ENCODE measurements at regions not wholly inside any gene's neighbourhood (a gene's known extent, or its start where the extent isn't known, plus 50 kb on each side); places are given as distances from the start of the nearest gene placed in this dataset.

DNA sequence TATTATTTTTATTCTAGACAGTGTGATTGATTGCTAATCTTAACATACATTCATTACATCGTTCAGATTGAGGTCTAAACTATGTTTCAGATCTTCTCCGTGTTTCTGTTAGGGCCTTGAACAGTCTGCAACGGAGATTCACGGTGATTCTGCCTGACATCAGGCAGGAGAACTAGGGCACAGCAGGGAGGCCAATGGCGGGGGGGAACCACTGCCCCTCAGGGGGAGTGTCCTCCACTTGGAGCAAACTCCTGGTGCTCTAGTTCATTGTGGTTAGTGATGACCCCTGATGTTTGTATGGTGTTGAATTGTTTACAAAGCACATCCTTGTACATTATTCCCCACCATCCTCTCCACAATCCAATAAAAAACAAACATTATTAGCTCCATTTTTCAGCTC is 173.5 kb downstream of the ZNF608 start:
- no peaks in the 10 kb centered on the region for H3K27me3 ChIP-seq (replicated peaks in 1 of 4; ENCODE audit: control insufficient read depth in 3 of 4, extremely low read depth in 1 of 4, insufficient read depth in 3 of 4, low read length in 3 of 4)
- H3K36me3 ChIP-seq (ENCODE audit: control insufficient read depth in 2 of 4, insufficient read depth in 4 of 4, low read length in 3 of 4): no peaks in the 10 kb centered on the region
- H2BK5ac ChIP-seq (ENCODE audit: low read depth, low read length): no peak overlapping the region
- ChIA-PET CTCF (ENCODE audit: partially characterized antibody) (interaction anchor here (1.5 kb wide), 1 partner anchor 100 kb away, joined by 3 read pairs; no protein-coding TSS in a partner anchor), POLR2A (ENCODE audit: partially characterized antibody) (no interaction called here)
- H2BK12ac ChIP-seq (ENCODE audit: low read depth, low read length): no peak overlapping the region; the same call in 1 of the 2 replicates
- H3K4me1 ChIP-seq (replicated peaks in 1 of 4; ENCODE audit: control insufficient read depth in 3 of 4, insufficient read depth in 4 of 4, low read length in 3 of 4): peaks cover 2 to 32% (median 15%) of the 10 kb centered on the region in 4 experiments; a peak in 5 of 7 replicates
- no peak overlapping the region for H3K23ac ChIP-seq (ENCODE audit: insufficient read length)
- no peak overlapping the region for H3K4ac ChIP-seq (replicated peaks; ENCODE audit: insufficient read length, low read depth, low read length)
- no peak overlapping the region for H2BK20ac ChIP-seq (ENCODE audit: low read length)
- FAIRE-seq (peak; percentile 13), DNase-seq (ENCODE audit: low read depth in 1 of 2, low spot score in 2 of 2) (no peak)
- H3K27ac ChIP-seq (ENCODE audit: low read depth, low read length): no peak overlapping the region
- H2AFZ ChIP-seq (ENCODE audit: low read length): no peak overlapping the region
- no peak overlapping the region; a peak in 1 of 4 replicates for H3K4me2 ChIP-seq (ENCODE audit: insufficient read depth in 1 of 2, low read depth in 2 of 2, low read length in 2 of 2)
- H4K20me1 ChIP-seq (replicated peaks in 1 of 2; ENCODE audit: control insufficient read depth in 1 of 2, insufficient read depth in 2 of 2, low read length in 2 of 2): no peaks in the 10 kb centered on the region
- no peak overlapping the region for H2BK120ac ChIP-seq (replicated peaks; ENCODE audit: low read depth, low read length)
- no peak overlapping the region for H2BK15ac ChIP-seq (ENCODE audit: low read length)
- no peak overlapping the region for H2AK5ac ChIP-seq (ENCODE audit: low read depth, low read length)
- H4K91ac ChIP-seq (replicated peaks; ENCODE audit: insufficient read length, low read length): no peak overlapping the region
- H3K56ac ChIP-seq (replicated peaks; ENCODE audit: insufficient read length, low read depth, low read length): no peak overlapping the region
- no peaks in the 10 kb centered on the region for H3K79me2 ChIP-seq (ENCODE audit: control insufficient read depth in 1 of 2, insufficient read depth in 2 of 2, low read length in 2 of 2)
- H3K79me1 ChIP-seq (ENCODE audit: low read depth, low read length): no peaks in the 10 kb centered on the region
- 57% methylated on average over 5 of the region's 5 CpGs; no CpG with 5 or more reads in 1 of the 2 experiments for WGBS, 2 experiments (ENCODE audit: extremely low coverage in 1 of 2, insufficient coverage in 1 of 2, insufficient read length in 1 of 2, insufficient replicate concordance in 2 of 2, low coverage in 1 of 2, low lambda C conversion rate in 2 of 2, missing lambda C conversion rate in 1 of 2)
- H4K5ac ChIP-seq (ENCODE audit: insufficient read length, low read depth, low read length): no peak overlapping the region
- H3K9me3 ChIP-seq (ENCODE audit: insufficient read depth in 2 of 2, low read depth in 1 of 2, low read length in 1 of 2): no peaks in the 10 kb centered on the region
- H3K9ac ChIP-seq (replicated peaks in 1 of 4; ENCODE audit: extremely low read depth in 1 of 4, low read depth in 3 of 4, low read length in 3 of 4): no peak overlapping the region
- no peaks in the 10 kb centered on the region for H3K23me2 ChIP-seq (ENCODE audit: low read depth, low read length)
- H4K8ac ChIP-seq (ENCODE audit: extremely low read depth, insufficient read depth, low read length): no peak overlapping the region
- H3K14ac ChIP-seq (ENCODE audit: insufficient read length): no peak overlapping the region
- H3K18ac ChIP-seq (ENCODE audit: extremely low read depth, low read length): peak overlapping the region; percentile 42
- no peak overlapping the region for H3K4me3 ChIP-seq (ENCODE audit: extremely low read depth in 1 of 4, insufficient read depth in 2 of 4, low read depth in 3 of 4, low read length in 4 of 4)
- TF ChIP-seq RNF2 (IDR thresholded peaks at IDR 0.05; ENCODE audit: borderline replicate concordance, low read depth, low read length, missing control alignments, poor library complexity, severe bottlenecking) (no peak), RFX5 (IDR thresholded peaks at IDR 0.05; ENCODE audit: borderline replicate concordance, low read depth, low read length) (no peak), MAX (IDR thresholded peaks at IDR 0.05) (no peak), CEBPB (IDR thresholded peaks at IDR 0.05; ENCODE audit: low read depth, low read length) (no peak), EZH2 (IDR thresholded peaks at IDR 0.05; ENCODE audit: low read depth, low read length, severe bottlenecking) (no peak), SP1 (IDR thresholded peaks at IDR 0.05; ENCODE audit: low read depth, low read length) (no peak), JUND (IDR thresholded peaks at IDR 0.05; ENCODE audit: low read length) (no peak), RXRA (IDR thresholded peaks at IDR 0.05; ENCODE audit: insufficient read depth, low read depth, low read length) (no peak), HDAC6 (IDR thresholded peaks at IDR 0.05; ENCODE audit: low read depth, low read length) (no peak), GABPA (IDR thresholded peaks at IDR 0.05; ENCODE audit: borderline replicate concordance, insufficient read depth, low read length) (no peak), GTF2F1 (IDR thresholded peaks at IDR 0.05; ENCODE audit: borderline replicate concordance, low read depth, low read length) (no peak)
- TF ChIP-seq, protein P1, sequence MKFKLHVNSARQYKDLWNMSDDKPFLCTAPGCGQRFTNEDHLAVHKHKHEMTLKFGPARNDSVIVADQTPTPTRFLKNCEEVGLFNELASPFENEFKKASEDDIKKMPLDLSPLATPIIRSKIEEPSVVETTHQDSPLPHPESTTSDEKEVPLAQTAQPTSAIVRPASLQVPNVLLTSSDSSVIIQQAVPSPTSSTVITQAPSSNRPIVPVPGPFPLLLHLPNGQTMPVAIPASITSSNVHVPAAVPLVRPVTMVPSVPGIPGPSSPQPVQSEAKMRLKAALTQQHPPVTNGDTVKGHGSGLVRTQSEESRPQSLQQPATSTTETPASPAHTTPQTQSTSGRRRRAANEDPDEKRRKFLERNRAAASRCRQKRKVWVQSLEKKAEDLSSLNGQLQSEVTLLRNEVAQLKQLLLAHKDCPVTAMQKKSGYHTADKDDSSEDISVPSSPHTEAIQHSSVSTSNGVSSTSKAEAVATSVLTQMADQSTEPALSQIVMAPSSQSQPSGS (IDR thresholded peaks at IDR 0.05; ENCODE audit: low read length): no peak

Measured in H1 (cell line).